HCT116 (cell line): ENCODE measurements at regions not wholly inside any gene's neighbourhood (a gene's known extent, or its start where the extent isn't known, plus 50 kb on each side); places are given as distances from the start of the nearest gene placed in this dataset.

ENCODE experiments used
- ATAC-seq: fragments of 200-7000 bp; cut with Tn5 transposase; 2 replicates; pipeline ENCODE4 v1.9.1; 2020; ENCODE audit warnings: mild to moderate bottlenecking, moderate library complexity
- BruUV-seq: library from RNA; stranded (reverse); fragments of 400-500 nt; replicated peaks from 2 replicates; lab custom pipeline; 2021; lab: Mats Ljungman, UMichigan
- CTCF ChIA-PET: fragments of 300-600 bp; sonication (Branson Sonifier 250); formaldehyde crosslinking; loops from one replicate; lab custom pipeline; 2021; ENCODE audit warnings: antibody characterized with exemption; lab: Charles Lee
- POLR2A ChIA-PET: fragments of 300-600, 350-600 bp; sonication (Branson Sonifier 250); formaldehyde crosslinking; loops from one replicate; lab custom pipeline; 2021; ENCODE audit warnings: antibody characterized with exemption; lab: Charles Lee
- RAD21 ChIA-PET, 2 experiments: fragments of 300-600 bp; sonication (Branson Sonifier 250); formaldehyde crosslinking; loops; one replicate each; lab custom pipeline; 2023; ENCODE audit warnings: low total read pairs in 2 of 2; ENCODE audit not compliant: uncharacterized antibody in 2 of 2, unreplicated experiment in 2 of 2, low non-redundant PET in 1 of 2; lab: Charles Lee
- DNase-seq: peaks from one replicate; pipeline ENCODE4 v3.0.0-alpha.2; 2010; ENCODE audit warnings: low read depth, low spot score
- H2AFZ ChIP-seq: fragments of 200-600 bp; shearing (Covaris generic), sonication (generic); 2 replicates; pipeline ENCODE4 v1.6.1; 2017; ENCODE audit warnings: low read depth, mixed run types, mixed read lengths, antibody characterized with exemption, low read length; ENCODE audit not compliant: poor library complexity, severe bottlenecking
- H3K27ac ChIP-seq: 2 replicates; pipeline ENCODE4 v1.5.1; 2012; ENCODE audit warnings: low read depth, low read length
- H3K27me3 ChIP-seq: fragments of 200-600 bp; sonication (generic); 2 replicates; pipeline ENCODE4 v1.6.1; 2016; ENCODE audit warnings: mixed run types, low read length, mixed read lengths; ENCODE audit not compliant: insufficient read depth
- H3K36me3 ChIP-seq, 2 experiments: fragments of 200-500 bp in 1 of 2; fragments of 200-600 bp in 1 of 2; sonication (Bioruptor generic) in 1 of 2; sonication (generic) in 1 of 2; 2 replicates each; pipeline versions ENCODE4 v1.5.1 to v1.6.1; 2014 to 2016; ENCODE audit warnings: low read length in 2 of 2, inconsistent platforms in 1 of 2, mixed read lengths in 1 of 2, mixed run types in 1 of 2; ENCODE audit not compliant: insufficient read depth in 2 of 2, control insufficient read depth in 1 of 2
- H3K4me1 ChIP-seq, 2 experiments: fragments of 200-600 bp in 1 of 2; sonication (generic) in 1 of 2; 2 replicates each; pipeline versions ENCODE4 v1.5.1 to v1.6.1; 2012 to 2017; ENCODE audit warnings: low read length in 2 of 2, inconsistent platforms in 1 of 2, mild to moderate bottlenecking in 1 of 2, mixed read lengths in 1 of 2, mixed run types in 1 of 2, moderate library complexity in 1 of 2; ENCODE audit not compliant: insufficient read depth in 2 of 2, control insufficient read depth in 1 of 2
- H3K4me2 ChIP-seq: fragments of 200-600 bp; sonication (generic); 2 replicates; pipeline ENCODE4 v1.6.1; 2017; ENCODE audit warnings: mixed run types, low read length, mixed read lengths
- H3K4me3 ChIP-seq, 2 experiments: fragments of 200-600 bp in 1 of 2; sonication (generic) in 1 of 2; replicated peaks in 1 of 2; 2 replicates each; pipeline ENCODE4 v1.5.1; 2011 to 2016; ENCODE audit warnings: low read length in 2 of 2, control low read depth in 1 of 2, low read depth in 1 of 2, mild to moderate bottlenecking in 1 of 2, mixed read lengths in 1 of 2, mixed run types in 1 of 2
- H3K79me2 ChIP-seq: fragments of 200-600 bp; sonication (generic); 2 replicates; pipeline ENCODE4 v1.6.1; 2017; ENCODE audit warnings: mild to moderate bottlenecking, mixed run types, low read length, moderate library complexity, mixed read lengths; ENCODE audit not compliant: insufficient read depth
- H3K9ac ChIP-seq: fragments of 200-600 bp; sonication (generic); 2 replicates; pipeline ENCODE4 v1.6.1; 2016; ENCODE audit warnings: low read length, mixed read lengths
- H3K9me2 ChIP-seq: fragments of 200-600 bp; sonication (generic), shearing (Covaris generic); 2 replicates; pipeline ENCODE4 v1.6.1; 2017; ENCODE audit warnings: mixed run types, mild to moderate bottlenecking, moderate library complexity; ENCODE audit not compliant: insufficient read depth
- H3K9me3 ChIP-seq, 2 experiments: fragments of 200-500 bp in 1 of 2; fragments of 200-600 bp in 1 of 2; sonication (Bioruptor generic) in 1 of 2; sonication (generic) in 1 of 2; 2 replicates each; pipeline ENCODE4 v1.6.1; 2014 to 2017; ENCODE audit warnings: low read length in 2 of 2, mixed read lengths in 2 of 2, inconsistent platforms in 1 of 2, low read depth in 1 of 2, mild to moderate bottlenecking in 1 of 2, mixed run types in 1 of 2, moderate library complexity in 1 of 2; ENCODE audit not compliant: control insufficient read depth in 1 of 2, insufficient read depth in 1 of 2
- H4K20me1 ChIP-seq: fragments of 200-600 bp; sonication (generic), shearing (Covaris generic); 2 replicates; pipeline ENCODE4 v1.6.1; 2017; ENCODE audit warnings: mixed run types, mild to moderate bottlenecking, moderate library complexity; ENCODE audit not compliant: insufficient read depth
- CBX3 ChIP-seq: IDR thresholded peaks from 2 replicates; pipeline ENCODE4 v1.6.1; 2012; ENCODE audit warnings: low read depth
- CEBPB ChIP-seq: IDR thresholded peaks from 2 replicates; pipeline ENCODE4 v1.6.1; 2012; ENCODE audit warnings: low read depth
- CTCF ChIP-seq, 3 experiments: fragments of 200-600 bp in 1 of 3; sonication (generic) in 1 of 3; IDR thresholded peaks in 2 of 3; conservative IDR thresholded peaks in 1 of 3; 2 replicates each; pipeline ENCODE4 v1.5.1; 2012 to 2017; ENCODE audit warnings: low read depth in 2 of 3, low read length in 2 of 3, antibody characterized with exemption in 1 of 3, borderline replicate concordance in 1 of 3, control low read depth in 1 of 3, mild to moderate bottlenecking in 1 of 3, mixed read lengths in 1 of 3, mixed run types in 1 of 3, moderate library complexity in 1 of 3; ENCODE audit not compliant: insufficient read depth in 1 of 3
- EGR1 ChIP-seq: IDR thresholded peaks from 2 replicates; pipeline ENCODE4 v1.6.1; 2012; ENCODE audit warnings: low read depth
- EZH2 ChIP-seq: fragments of 200-600 bp; sonication (generic); IDR thresholded peaks from 2 replicates; pipeline ENCODE4 v1.6.1; 2017; ENCODE audit warnings: antibody characterized with exemption, mixed run types
- EZH2phosphoT487 ChIP-seq: fragments of 200-600 bp; IDR thresholded peaks from 2 replicates; pipeline ENCODE4 v1.6.1; 2018; ENCODE audit warnings: antibody characterized with exemption, borderline replicate concordance
- FOSL1 ChIP-seq: IDR thresholded peaks from 2 replicates; pipeline ENCODE4 v1.6.1; 2012; ENCODE audit warnings: low read depth
- POLR2A ChIP-seq: IDR thresholded peaks from 2 replicates; pipeline ENCODE4 v1.7.0; 2011; ENCODE audit warnings: borderline replicate concordance; ENCODE audit not compliant: insufficient read depth, insufficient read length; ENCODE audit errors: extremely low read depth
- POLR2AphosphoS5 ChIP-seq: IDR thresholded peaks from 2 replicates; pipeline ENCODE4 v1.6.1; 2011; ENCODE audit warnings: mild to moderate bottlenecking, low read depth, low read length, moderate library complexity
- RAD21 ChIP-seq: IDR thresholded peaks from 2 replicates; pipeline ENCODE4 v1.6.1; 2012; ENCODE audit warnings: low read depth, mild to moderate bottlenecking
- SIN3A ChIP-seq: IDR thresholded peaks from 2 replicates; pipeline ENCODE4 v1.6.1; 2012; ENCODE audit warnings: low read depth
- SP1 ChIP-seq: IDR thresholded peaks from 2 replicates; pipeline ENCODE4 v1.6.1; 2012; ENCODE audit warnings: low read depth
- SRF ChIP-seq: IDR thresholded peaks from 2 replicates; pipeline ENCODE4 v1.6.1; 2012; ENCODE audit warnings: low read depth
- TCF7L2 ChIP-seq: IDR thresholded peaks from 2 replicates; pipeline ENCODE4 v1.7.0; 2011; ENCODE audit warnings: borderline replicate concordance, inconsistent platforms; ENCODE audit not compliant: insufficient read depth, insufficient read length; ENCODE audit errors: extremely low read depth
- ZBTB33 ChIP-seq: IDR thresholded peaks from 2 replicates; pipeline ENCODE4 v1.6.1; 2011; ENCODE audit warnings: mild to moderate bottlenecking, low read length, moderate library complexity; ENCODE audit not compliant: insufficient replicate concordance; ENCODE audit errors: extremely low read depth
- intact Hi-C: fragments of 100-400 bp; cut with micrococcal nuclease; formaldehyde crosslinking; loops from 2 replicates; pipeline ENCODE4 v1.10.0; 2022

- BruUV-seq, result no TSS peak
- Histone ChIP-seq H3K9me2 (no peaks in the 10 kb centered on the region), H3K9me3 (no peaks in the 10 kb centered on the region)
Observed at GRCh38 chr5:97420646-97421045, 237.6 kb upstream of the RIOK2 start.

More at GRCh38 chr5:97420646-97421045, 237.6 kb upstream of the RIOK2 start:
- Histone ChIP-seq H4K20me1 (no peaks in the 10 kb centered on the region), H3K27ac (no peak overlapping the region), H3K9ac (no peak overlapping the region), H3K27me3 (no peaks in the 10 kb centered on the region), H2AFZ (no peak overlapping the region), H3K4me2 (no peak overlapping the region), H3K36me3 (no peaks in the 10 kb centered on the region), H3K4me1 (no peaks in the 10 kb centered on the region), H3K79me2 (no peaks in the 10 kb centered on the region), H3K4me3 (no peak overlapping the region)
- no peak for ATAC-seq
- POLR2A ChIA-PET, result no interaction called here
- intact Hi-C loops, result loop anchor here (10.0 kb wide), 1 partner anchor 1404 kb away; no protein-coding TSS in a partner anchor
- no peak for DNase-seq
- TF ChIP-seq CTCF (IDR thresholded peaks at IDR 0.05 in 2 of 3, conservative IDR thresholded peaks at IDR 0.05 in 1 of 3; ENCODE audit: borderline replicate concordance in 1 of 3, insufficient read depth in 1 of 3, low read depth in 2 of 3, low read length in 2 of 3), result no peak
- no peak for TF ChIP-seq POLR2AphosphoS5
- TF ChIP-seq CEBPB, result no peak
- no peak for TF ChIP-seq EGR1
- no peak for TF ChIP-seq RAD21
- no peak for TF ChIP-seq SRF
- no peak for TF ChIP-seq TCF7L2
- no peak for TF ChIP-seq SIN3A
- no peak for TF ChIP-seq SP1
- TF ChIP-seq POLR2A, result no peak
- no peak for TF ChIP-seq CBX3
- no peak for TF ChIP-seq EZH2phosphoT487
- no peak for TF ChIP-seq FOSL1
- no peak for TF ChIP-seq EZH2
- TF ChIP-seq ZBTB33, result no peak
- CTCF ChIA-PET, result no interaction called here
- RAD21 ChIA-PET, result no interaction called here
